Testis (tissue), 2 donors: ENCODE measurements at regions not wholly inside any gene's neighbourhood (a gene's known extent, or its start where the extent isn't known, plus 50 kb on each side); places are given as distances from the start of the nearest gene placed in this dataset.

Experiments
- DNase-seq: peaks from one replicate; pipeline ENCODE4 v3.0.0-alpha.2; 2019
- H3K27ac ChIP-seq, 2 donors: fragments of 200-600 bp; sonication (generic); one replicate each; pipeline ENCODE4 v1.5.1; 2019
- H3K27me3 ChIP-seq: fragments of 200-600 bp; sonication (generic); one replicate; pipeline ENCODE4 v1.5.1; 2019
- H3K36me3 ChIP-seq: fragments of 200-600 bp; sonication (generic); one replicate; pipeline ENCODE4 v1.5.1; 2017; ENCODE audit warnings: low read depth; ENCODE audit errors: missing control alignments
- H3K4me1 ChIP-seq: fragments of 200-600 bp; sonication (generic); one replicate; pipeline ENCODE4 v1.5.1; 2019
- H3K4me3 ChIP-seq, 2 donors: fragments of 200-600 bp; sonication (generic); one replicate each; pipeline ENCODE4 v1.5.1; 2017 to 2019
- H3K9me3 ChIP-seq: fragments of 200-600 bp; sonication (generic); one replicate; pipeline ENCODE4 v1.5.1; 2017
- CTCF ChIP-seq, 3 experiments: fragments of 450-650 bp in 2 of 3; fragments of 200-600 bp in 1 of 3; sonication (generic) in 1 of 3; IDR thresholded peaks; one replicate each; pipeline ENCODE4 v1.5.1; 2016 to 2019; ENCODE audit warnings: antibody characterized with exemption in 3 of 3, mild to moderate bottlenecking in 2 of 3, moderate library complexity in 1 of 3
- POLR2A ChIP-seq: fragments of 450-650 bp; IDR thresholded peaks from one replicate; pipeline ENCODE4 v1.6.1; 2017; ENCODE audit warnings: antibody characterized with exemption, mild to moderate bottlenecking, moderate library complexity
- WGBS, 2 donors: methylation state at CpG; one replicate each; pipeline ENCODE4 v1.1.5; 2018; 5-methylcytosine and 5-hydroxymethylcytosine counted together
- intact Hi-C: fragments of 100-400 bp; cut with DNase I; formaldehyde crosslinking; loops from one replicate; pipeline ENCODE4 v1.15.1; 2023; ENCODE audit warnings: low total_unique reads

- intact Hi-C loops: no loop called here
- Histone ChIP-seq H3K27ac (no peak overlapping the region), H3K27me3 (no peaks in the 10 kb centered on the region), H3K9me3 (no peaks in the 10 kb centered on the region), H3K4me3 (no peak overlapping the region), H3K36me3 (no peaks in the 10 kb centered on the region), H3K4me1 (no peaks in the 10 kb centered on the region)
- 74 to 84% methylated on average over 3 of the region's 3 CpGs for whole genome bisulfite sequencing, 2 donors
- no peak for DNase-seq
- no peak for TF ChIP-seq POLR2A
- no peak for TF ChIP-seq CTCF (IDR thresholded peaks at IDR 0.05)
Observed at GRCh38 chr11:23543651-23544222, 683.5 kb upstream of the CCDC179 start.

GRCh38 chr11:23551706-23552105 is 691.4 kb upstream of the CCDC179 start:
- Histone ChIP-seq H3K27me3 (no peaks in the 10 kb centered on the region), H3K4me1 (no peaks in the 10 kb centered on the region), H3K9me3 (no peaks in the 10 kb centered on the region), H3K27ac (no peak overlapping the region), H3K36me3 (no peaks in the 10 kb centered on the region), H3K4me3 (no peak overlapping the region)
- 87% methylated on average over 1 of the region's 1 CpG for WGBS, 2 donors
- no peak for TF ChIP-seq CTCF (IDR thresholded peaks at IDR 0.05)
- TF ChIP-seq POLR2A: no peak
- intact Hi-C loops: no loop called here
- DNase-seq: no peak

GRCh38 chr11:23554002-23554401 is 693.7 kb upstream of the CCDC179 start:
- Histone ChIP-seq H3K9me3 (no peaks in the 10 kb centered on the region), H3K27ac (no peak overlapping the region), H3K4me3 (no peak overlapping the region), H3K36me3 (no peaks in the 10 kb centered on the region), H3K27me3 (no peaks in the 10 kb centered on the region), H3K4me1 (no peaks in the 10 kb centered on the region)
- DNase-seq: no peak
- WGBS, 2 donors: 76 to 97% methylated on average over 1 of the region's 1 CpG
- intact Hi-C loops: no loop called here
- TF ChIP-seq POLR2A: no peak

DNA sequence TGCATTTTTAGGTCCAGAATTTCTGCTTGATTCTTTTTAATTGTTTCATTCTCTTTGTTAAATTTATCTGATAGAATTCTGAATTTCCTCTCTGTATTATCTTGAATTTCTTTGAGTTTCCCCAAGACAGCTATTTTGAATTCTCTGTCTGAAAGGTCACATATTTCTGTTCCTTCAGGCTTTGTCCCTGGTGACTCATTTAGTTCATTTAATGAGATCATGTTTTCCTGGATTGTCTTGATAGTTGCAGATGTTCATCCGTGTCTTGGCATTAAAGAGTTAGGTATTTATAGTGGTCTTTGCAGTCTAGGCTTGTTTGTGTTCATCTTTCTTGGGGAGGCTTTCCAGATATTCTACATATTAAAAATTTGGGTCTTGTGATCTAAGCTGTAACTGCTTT is 694.8 kb upstream of the CCDC179 start:
- H3K27me3 ChIP-seq: no peaks in the 10 kb centered on the region
- WGBS, 2 donors: 67% methylated on average over 1 of the region's 1 CpG
- intact Hi-C loops: no loop called here
- H3K9me3 ChIP-seq: no peaks in the 10 kb centered on the region
- H3K27ac ChIP-seq: no peak overlapping the region
- H3K4me3 ChIP-seq: no peak overlapping the region
- TF ChIP-seq CTCF (IDR thresholded peaks at IDR 0.05): no peak
- TF ChIP-seq POLR2A: no peak
- H3K36me3 ChIP-seq: no peaks in the 10 kb centered on the region
- no peak for DNase-seq
- no peaks in the 10 kb centered on the region for H3K4me1 ChIP-seq

GRCh38 chr11:23556163-23556750 is 696.0 kb upstream of the CCDC179 start:
- Histone ChIP-seq H3K27me3 (no peaks in the 10 kb centered on the region), H3K27ac (no peak overlapping the region), H3K4me3 (no peak overlapping the region), H3K9me3 (no peaks in the 10 kb centered on the region), H3K4me1 (no peaks in the 10 kb centered on the region), H3K36me3 (no peaks in the 10 kb centered on the region)
- TF ChIP-seq POLR2A (no peak), CTCF (IDR thresholded peaks at IDR 0.05) (no peak)
- WGBS, 2 donors: 73 to 83% methylated on average over 2 of the region's 2 CpGs
- intact Hi-C loops: no loop called here
- no peak for DNase-seq
